Breast epithelium (tissue), 4 donors: ENCODE measurements at regions not wholly inside any gene's neighbourhood (a gene's known extent, or its start where the extent isn't known, plus 50 kb on each side); places are given as distances from the start of the nearest gene placed in this dataset.

ENCODE experiments used
- DNase-seq, 2 donors: peaks; one replicate each; pipeline ENCODE4 v3.0.0-alpha.2; 2019; ENCODE audit warnings: low spot score in 2 of 2
- H3K27ac ChIP-seq, 2 donors: fragments of 200-600 bp; sonication (generic) in 1 of 2; one replicate each; pipeline ENCODE4 v1.5.1; 2016 to 2019; ENCODE audit warnings: mild to moderate bottlenecking in 1 of 2
- H3K27me3 ChIP-seq, 2 donors: fragments of 200-600 bp; sonication (generic) in 1 of 2; one replicate each; pipeline versions ENCODE4 v1.5.1 to v1.6.0; 2017 to 2019; ENCODE audit warnings: control low read depth in 1 of 2, mild to moderate bottlenecking in 1 of 2
- H3K36me3 ChIP-seq: fragments of 200-600 bp; one replicate; pipeline ENCODE4 v1.5.1; 2019
- H3K4me1 ChIP-seq, 2 donors: fragments of 200-600 bp; sonication (generic); one replicate each; pipeline ENCODE4 v1.5.1; 2016 to 2019; ENCODE audit warnings: control low read depth in 1 of 2
- H3K4me3 ChIP-seq, 3 donors: fragments of 200-600 bp; sonication (generic); 1 replicate in 2 of 3; 2 replicates in 1 of 3; pipeline ENCODE4 v1.5.1; 2016 to 2019; ENCODE audit warnings: mild to moderate bottlenecking in 3 of 3, moderate library complexity in 2 of 3
- H3K9me3 ChIP-seq, 2 donors: fragments of 200-600 bp; sonication (generic) in 1 of 2; one replicate each; pipeline ENCODE4 v1.5.1; 2016 to 2019; ENCODE audit warnings: control low read depth in 1 of 2
- POLR2A ChIP-seq: fragments of 450-650 bp; IDR thresholded peaks from one replicate; pipeline ENCODE4 v1.6.1; 2016; ENCODE audit warnings: antibody characterized with exemption, mild to moderate bottlenecking, moderate library complexity
- POLR2AphosphoS5 ChIP-seq, 3 donors: sonication (generic); formaldehyde crosslinking; IDR thresholded peaks; one replicate each; pipeline ENCODE4 v1.6.1; 2017; ENCODE audit warnings: antibody characterized with exemption in 3 of 3
- intact Hi-C: fragments of 100-400 bp; cut with DNase I; formaldehyde crosslinking; loops from one replicate; pipeline ENCODE4 v1.15.1; 2023; ENCODE audit warnings: low total_unique reads
- TF ChIP-seq, protein P1 (sequence below), 3 donors: fragments of 450-650 bp; IDR thresholded peaks; one replicate each; pipeline ENCODE4 v1.5.1; 2016 to 2017; ENCODE audit warnings: antibody characterized with exemption in 3 of 3, mild to moderate bottlenecking in 3 of 3, moderate library complexity in 3 of 3

DNA sequence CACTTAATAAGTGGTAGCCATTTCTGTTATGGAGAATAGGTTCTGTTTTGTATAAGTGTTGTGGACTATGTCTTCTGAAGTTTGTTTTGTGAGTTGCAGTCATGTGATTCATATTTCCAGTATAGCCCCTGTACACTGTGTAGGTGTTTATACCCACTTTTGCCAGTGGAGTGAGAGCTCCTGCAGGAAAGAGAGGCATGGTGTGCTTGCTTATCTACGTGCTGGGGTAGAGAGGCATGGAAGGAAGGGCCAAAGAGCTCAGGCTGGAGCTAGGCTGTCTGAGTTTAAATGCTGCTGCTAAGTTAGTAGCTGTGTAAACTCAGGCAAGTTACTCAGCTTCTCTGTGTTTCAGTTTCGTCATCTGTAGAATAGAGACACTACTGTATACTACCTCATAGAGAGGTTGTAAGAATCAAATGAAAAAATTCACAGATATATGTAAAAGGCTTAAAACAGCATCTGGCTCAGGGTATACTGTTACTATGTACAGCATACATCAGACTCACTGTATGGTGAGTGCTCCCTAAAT lies 88.2 kb upstream of the SLC38A2 start:
- Histone ChIP-seq H3K36me3 (no peaks in the 10 kb centered on the region), H3K27me3 (no peaks in the 10 kb centered on the region), H3K4me1 (no peaks in the 10 kb centered on the region), H3K27ac (no peak overlapping the region), H3K4me3 (no peak overlapping the region), H3K9me3 (no peaks in the 10 kb centered on the region)
- intact Hi-C loops = no loop called here
- DNase-seq = no peak
- TF ChIP-seq, protein P1, sequence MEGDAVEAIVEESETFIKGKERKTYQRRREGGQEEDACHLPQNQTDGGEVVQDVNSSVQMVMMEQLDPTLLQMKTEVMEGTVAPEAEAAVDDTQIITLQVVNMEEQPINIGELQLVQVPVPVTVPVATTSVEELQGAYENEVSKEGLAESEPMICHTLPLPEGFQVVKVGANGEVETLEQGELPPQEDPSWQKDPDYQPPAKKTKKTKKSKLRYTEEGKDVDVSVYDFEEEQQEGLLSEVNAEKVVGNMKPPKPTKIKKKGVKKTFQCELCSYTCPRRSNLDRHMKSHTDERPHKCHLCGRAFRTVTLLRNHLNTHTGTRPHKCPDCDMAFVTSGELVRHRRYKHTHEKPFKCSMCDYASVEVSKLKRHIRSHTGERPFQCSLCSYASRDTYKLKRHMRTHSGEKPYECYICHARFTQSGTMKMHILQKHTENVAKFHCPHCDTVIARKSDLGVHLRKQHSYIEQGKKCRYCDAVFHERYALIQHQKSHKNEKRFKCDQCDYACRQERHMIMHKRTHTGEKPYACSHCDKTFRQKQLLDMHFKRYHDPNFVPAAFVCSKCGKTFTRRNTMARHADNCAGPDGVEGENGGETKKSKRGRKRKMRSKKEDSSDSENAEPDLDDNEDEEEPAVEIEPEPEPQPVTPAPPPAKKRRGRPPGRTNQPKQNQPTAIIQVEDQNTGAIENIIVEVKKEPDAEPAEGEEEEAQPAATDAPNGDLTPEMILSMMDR (IDR thresholded peaks at IDR 0.05) = no peak
- TF ChIP-seq POLR2AphosphoS5 (IDR thresholded peaks at IDR 0.05) = no peak
- no peak for TF ChIP-seq POLR2A

DNA sequence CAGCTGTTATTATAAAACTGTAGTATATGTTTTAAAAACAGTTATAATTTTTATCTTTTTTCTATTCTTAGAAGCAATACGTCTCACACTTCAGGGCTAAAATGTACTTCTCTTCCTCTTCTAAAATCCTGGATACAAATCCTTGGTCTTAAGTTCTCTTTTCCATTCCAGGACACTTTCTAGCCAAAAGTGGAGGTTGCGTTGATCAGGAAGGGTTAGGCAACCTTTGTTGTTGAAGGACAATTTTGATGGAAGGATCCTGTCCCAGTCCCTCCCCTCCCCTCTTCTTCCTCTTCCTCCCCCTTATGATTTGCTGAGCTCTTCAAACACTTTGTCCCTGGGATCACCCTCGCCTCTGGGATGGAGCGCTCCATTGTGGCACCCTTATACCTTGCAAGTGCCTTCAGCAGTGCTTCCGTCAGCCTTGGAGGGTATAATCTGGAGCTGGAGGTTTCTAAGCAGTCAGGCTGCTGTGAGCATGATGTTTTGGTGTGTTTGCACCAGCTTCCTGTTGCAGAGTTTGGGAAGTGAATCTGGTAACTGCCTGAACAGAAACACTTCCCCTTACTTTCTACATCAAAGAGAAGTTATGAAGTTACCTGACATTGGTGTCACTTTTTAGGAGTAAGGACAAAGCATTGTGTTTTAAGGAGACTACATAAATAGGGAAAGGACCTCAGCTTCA lies 87.4 kb upstream of the SLC38A2 start:
- no peaks in the 10 kb centered on the region for H3K9me3 ChIP-seq
- no peak for TF ChIP-seq POLR2A
- TF ChIP-seq POLR2AphosphoS5 (IDR thresholded peaks at IDR 0.05) = no peak
- TF ChIP-seq, protein P1 (IDR thresholded peaks at IDR 0.05) = no peak
- H3K27ac ChIP-seq = no peak overlapping the region
- no peaks in the 10 kb centered on the region for H3K4me1 ChIP-seq
- H3K36me3 ChIP-seq = no peaks in the 10 kb centered on the region
- no peaks in the 10 kb centered on the region for H3K27me3 ChIP-seq
- DNase-seq = no peak
- intact Hi-C loops = loop anchor here (5.0 kb wide), 1 partner anchor 658 kb away; no protein-coding TSS in a partner anchor
- no peak overlapping the region for H3K4me3 ChIP-seq

DNA sequence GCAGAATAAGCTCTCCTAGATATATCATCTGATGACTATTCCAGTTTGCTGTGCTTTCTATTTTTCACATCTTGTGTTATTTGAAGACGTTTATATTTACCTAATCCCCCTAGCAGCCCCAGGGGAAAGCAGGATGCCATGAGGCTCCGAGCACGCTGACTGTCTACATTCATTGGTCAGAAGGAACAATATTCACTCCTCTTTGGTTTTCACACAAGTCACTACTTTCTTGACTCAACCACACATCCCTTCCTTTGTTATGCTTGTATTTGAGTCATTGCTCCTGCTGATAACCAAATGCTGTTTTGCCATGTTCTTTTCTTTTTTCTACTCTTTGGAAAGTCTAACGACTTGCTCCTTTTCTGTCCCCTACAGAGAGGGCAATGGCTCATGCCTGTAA lies 86.5 kb upstream of the SLC38A2 start:
- intact Hi-C loops = loop anchor here (5.0 kb wide), 1 partner anchor 657 kb away; no protein-coding TSS in a partner anchor
- H3K27ac ChIP-seq = no peak overlapping the region

DNA sequence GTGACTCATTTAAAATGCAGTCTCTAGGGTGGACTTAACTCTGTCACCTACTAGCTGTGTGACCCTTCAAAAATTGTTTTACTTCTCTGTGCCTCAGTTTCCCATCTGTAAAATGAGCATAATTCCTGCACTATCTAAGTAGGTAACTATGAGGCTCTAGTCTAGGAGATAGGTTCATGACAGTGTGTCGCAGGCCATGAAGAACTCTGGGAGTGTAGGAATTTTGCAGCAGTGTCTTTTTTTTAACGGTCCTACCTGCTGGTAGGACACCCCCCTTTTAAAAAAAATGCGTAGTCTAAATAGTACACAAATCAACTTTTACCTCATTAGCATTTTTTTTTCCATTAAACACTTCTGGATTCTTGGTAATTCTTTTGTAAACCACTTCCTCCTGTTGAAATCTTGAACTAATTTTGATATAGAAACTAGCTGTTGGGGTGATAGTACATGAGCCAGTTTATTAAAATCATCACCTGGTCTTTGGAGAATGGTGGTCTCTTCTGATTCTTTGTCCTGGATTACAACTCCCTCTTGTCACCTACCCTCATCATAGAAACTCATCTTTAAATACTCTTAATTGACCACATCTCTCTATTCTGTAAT lies 86.0 kb upstream of the SLC38A2 start:
- no peak for DNase-seq
- Histone ChIP-seq H3K9me3 (no peaks in the 10 kb centered on the region), H3K27ac (no peak overlapping the region), H3K36me3 (no peaks in the 10 kb centered on the region), H3K4me1 (no peaks in the 10 kb centered on the region), H3K27me3 (no peaks in the 10 kb centered on the region), H3K4me3 (no peak overlapping the region)
- intact Hi-C loops = loop anchor here (5.0 kb wide), 1 partner anchor 656 kb away; no protein-coding TSS in a partner anchor
- TF ChIP-seq, protein P1 (IDR thresholded peaks at IDR 0.05) = no peak
- no peak for TF ChIP-seq POLR2AphosphoS5 (IDR thresholded peaks at IDR 0.05)

More for the DNA sequence above, 86.5 kb upstream of the SLC38A2 start:
- no peaks in the 10 kb centered on the region for H3K4me1 ChIP-seq
- no peaks in the 10 kb centered on the region for H3K36me3 ChIP-seq
- no peak for DNase-seq
- H3K4me3 ChIP-seq = no peak overlapping the region
- no peaks in the 10 kb centered on the region for H3K9me3 ChIP-seq
- no peak for TF ChIP-seq POLR2AphosphoS5 (IDR thresholded peaks at IDR 0.05)
- TF ChIP-seq POLR2A = no peak
- TF ChIP-seq, protein P1 (IDR thresholded peaks at IDR 0.05) = no peak
- H3K27me3 ChIP-seq = no peaks in the 10 kb centered on the region

DNA sequence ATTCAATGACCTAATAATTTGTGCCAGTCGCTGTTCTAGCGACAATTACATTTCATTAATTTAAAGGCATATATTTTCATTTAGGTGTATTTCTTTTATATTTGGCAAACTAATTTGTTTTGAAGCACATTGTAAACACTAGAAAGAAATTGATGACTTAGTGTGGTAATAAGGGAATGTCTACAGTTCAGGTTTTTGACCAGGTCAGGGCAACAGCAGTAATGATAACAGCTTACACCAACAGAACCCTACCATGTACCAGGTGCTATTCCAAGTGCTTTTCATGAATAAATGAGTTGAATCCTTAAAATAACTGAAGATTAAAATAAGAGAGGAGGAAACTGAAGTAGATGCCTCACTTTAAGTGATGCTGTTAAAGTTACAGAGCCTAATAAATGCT lies 85.4 kb upstream of the SLC38A2 start:
- no peaks in the 10 kb centered on the region for H3K4me1 ChIP-seq
- no peak overlapping the region for H3K4me3 ChIP-seq
- intact Hi-C loops = loop anchor here (5.0 kb wide), 1 partner anchor 656 kb away; no protein-coding TSS in a partner anchor
- DNase-seq = no peak
- H3K36me3 ChIP-seq = no peaks in the 10 kb centered on the region
- no peak overlapping the region for H3K27ac ChIP-seq
- TF ChIP-seq POLR2A = no peak
- TF ChIP-seq, protein P1 (IDR thresholded peaks at IDR 0.05) = no peak
- no peak for TF ChIP-seq POLR2AphosphoS5 (IDR thresholded peaks at IDR 0.05)
- no peaks in the 10 kb centered on the region for H3K27me3 ChIP-seq
- no peaks in the 10 kb centered on the region for H3K9me3 ChIP-seq
